ENCODE measurements at regions not wholly inside any gene's neighbourhood (a gene's known extent, or its start where the extent isn't known, plus 50 kb on each side); places are given as distances from the start of the nearest gene placed in this dataset.

GRCh38 chr13:75931116-75931515 lies 295.0 kb downstream of the LMO7 start:
- TF ChIP-seq CTCF (conservative IDR thresholded peaks at IDR 0.05; ENCODE audit: low read depth, low read length) (no peak), EZH2 (IDR thresholded peaks at IDR 0.05; ENCODE audit: borderline replicate concordance, low read depth, low read length, poor library complexity, severe bottlenecking) (no peak)

All from A673 (cell line).